HFFc6 (cell line): ENCODE measurements at regions not wholly inside any gene's neighbourhood (a gene's known extent, or its start where the extent isn't known, plus 50 kb on each side); places are given as distances from the start of the nearest gene placed in this dataset.

Experiments used
- DNase-seq: peaks from one replicate; pipeline ENCODE4 v3.0.0-alpha.2; 2018
- H3K27ac Mint-ChIP-seq: 2 replicates; pipeline ENCODE4 v1.8.0; 2020; ENCODE audit warnings: mild to moderate bottlenecking, mixed read lengths
- H3K27me3 Mint-ChIP-seq: 2 replicates; pipeline ENCODE4 v1.8.0; 2021; ENCODE audit warnings: mild to moderate bottlenecking, moderate library complexity, mixed read lengths; ENCODE audit not compliant: insufficient read depth
- H3K36me3 Mint-ChIP-seq: 2 replicates; pipeline ENCODE4 v1.8.0; 2021; ENCODE audit warnings: low read depth, mixed read lengths
- H3K4me1 Mint-ChIP-seq: 2 replicates; pipeline ENCODE4 v1.8.0; 2020; ENCODE audit warnings: low read depth, mixed read lengths
- H3K4me3 Mint-ChIP-seq: 2 replicates; pipeline ENCODE4 v1.8.0; 2020; ENCODE audit warnings: mild to moderate bottlenecking, moderate library complexity, mixed read lengths
- H3K9me3 Mint-ChIP-seq: 2 replicates; pipeline ENCODE4 v1.8.0; 2020; ENCODE audit warnings: mild to moderate bottlenecking, mixed read lengths
- TF ChIP-seq, protein P1 (sequence below): fragments of 200-600 bp; sonication (generic); IDR thresholded peaks from 2 replicates; pipeline ENCODE4 v1.5.0; 2021; ENCODE audit warnings: antibody characterized with exemption, mild to moderate bottlenecking

DNA sequence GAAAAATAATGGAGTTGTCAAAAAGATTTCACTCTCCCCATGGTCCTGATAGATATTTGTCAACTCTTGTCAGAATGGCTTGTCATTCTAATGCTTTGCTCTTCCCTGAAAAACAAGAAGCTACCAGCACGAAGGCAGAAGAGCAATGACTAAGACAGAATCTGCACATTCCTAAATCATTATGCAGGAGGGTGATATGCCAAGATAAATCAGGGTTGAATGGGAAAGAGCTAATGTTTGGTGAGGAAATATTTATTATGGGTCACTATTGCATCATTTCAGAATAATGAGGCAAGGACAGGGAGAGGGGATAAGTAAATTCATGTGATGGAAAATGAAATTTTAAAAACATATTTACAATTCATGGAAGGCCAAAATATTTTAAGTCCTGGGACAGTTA is 297.5 kb upstream of the XYLT1 start:
- TF ChIP-seq, protein P1, sequence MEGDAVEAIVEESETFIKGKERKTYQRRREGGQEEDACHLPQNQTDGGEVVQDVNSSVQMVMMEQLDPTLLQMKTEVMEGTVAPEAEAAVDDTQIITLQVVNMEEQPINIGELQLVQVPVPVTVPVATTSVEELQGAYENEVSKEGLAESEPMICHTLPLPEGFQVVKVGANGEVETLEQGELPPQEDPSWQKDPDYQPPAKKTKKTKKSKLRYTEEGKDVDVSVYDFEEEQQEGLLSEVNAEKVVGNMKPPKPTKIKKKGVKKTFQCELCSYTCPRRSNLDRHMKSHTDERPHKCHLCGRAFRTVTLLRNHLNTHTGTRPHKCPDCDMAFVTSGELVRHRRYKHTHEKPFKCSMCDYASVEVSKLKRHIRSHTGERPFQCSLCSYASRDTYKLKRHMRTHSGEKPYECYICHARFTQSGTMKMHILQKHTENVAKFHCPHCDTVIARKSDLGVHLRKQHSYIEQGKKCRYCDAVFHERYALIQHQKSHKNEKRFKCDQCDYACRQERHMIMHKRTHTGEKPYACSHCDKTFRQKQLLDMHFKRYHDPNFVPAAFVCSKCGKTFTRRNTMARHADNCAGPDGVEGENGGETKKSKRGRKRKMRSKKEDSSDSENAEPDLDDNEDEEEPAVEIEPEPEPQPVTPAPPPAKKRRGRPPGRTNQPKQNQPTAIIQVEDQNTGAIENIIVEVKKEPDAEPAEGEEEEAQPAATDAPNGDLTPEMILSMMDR = no peak
- Mint-ChIP-seq H3K4me1 (peaks cover 12% of the 10 kb centered on the region), H3K9me3 (no peaks in the 10 kb centered on the region), H3K27me3 (no peaks in the 10 kb centered on the region; the same call in 1 of the 2 replicates), H3K27ac (no peak overlapping the region), H3K4me3 (no peak overlapping the region), H3K36me3 (no peaks in the 10 kb centered on the region)
- DNase-seq = peak; percentile 69

DNA sequence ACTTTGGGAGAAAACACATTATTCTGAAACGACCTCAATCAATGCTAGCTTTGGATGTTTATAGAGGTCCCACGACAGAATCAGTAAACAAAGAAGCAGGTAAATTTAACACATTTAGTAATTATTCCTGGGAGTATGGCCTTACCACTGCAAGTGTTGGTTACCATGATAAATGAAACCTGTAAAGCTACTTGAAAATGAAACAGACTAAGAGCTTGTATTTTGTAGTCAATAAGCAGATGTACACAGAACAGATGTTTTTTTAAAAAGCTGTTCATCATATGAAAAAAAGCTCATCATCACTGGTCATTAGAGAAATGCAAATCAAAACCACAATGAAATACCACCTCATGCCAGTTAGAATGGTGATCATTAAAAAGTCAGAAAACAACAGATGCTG is 295.3 kb upstream of the XYLT1 start:
- Mint-ChIP-seq H3K4me3 (no peak overlapping the region), H3K27ac (no peak overlapping the region), H3K4me1 (peaks cover 12% of the 10 kb centered on the region), H3K27me3 (no peaks in the 10 kb centered on the region; the same call in 1 of the 2 replicates), H3K9me3 (no peaks in the 10 kb centered on the region), H3K36me3 (no peaks in the 10 kb centered on the region)
- no peak for DNase-seq
- TF ChIP-seq, protein P1 = no peak

DNA sequence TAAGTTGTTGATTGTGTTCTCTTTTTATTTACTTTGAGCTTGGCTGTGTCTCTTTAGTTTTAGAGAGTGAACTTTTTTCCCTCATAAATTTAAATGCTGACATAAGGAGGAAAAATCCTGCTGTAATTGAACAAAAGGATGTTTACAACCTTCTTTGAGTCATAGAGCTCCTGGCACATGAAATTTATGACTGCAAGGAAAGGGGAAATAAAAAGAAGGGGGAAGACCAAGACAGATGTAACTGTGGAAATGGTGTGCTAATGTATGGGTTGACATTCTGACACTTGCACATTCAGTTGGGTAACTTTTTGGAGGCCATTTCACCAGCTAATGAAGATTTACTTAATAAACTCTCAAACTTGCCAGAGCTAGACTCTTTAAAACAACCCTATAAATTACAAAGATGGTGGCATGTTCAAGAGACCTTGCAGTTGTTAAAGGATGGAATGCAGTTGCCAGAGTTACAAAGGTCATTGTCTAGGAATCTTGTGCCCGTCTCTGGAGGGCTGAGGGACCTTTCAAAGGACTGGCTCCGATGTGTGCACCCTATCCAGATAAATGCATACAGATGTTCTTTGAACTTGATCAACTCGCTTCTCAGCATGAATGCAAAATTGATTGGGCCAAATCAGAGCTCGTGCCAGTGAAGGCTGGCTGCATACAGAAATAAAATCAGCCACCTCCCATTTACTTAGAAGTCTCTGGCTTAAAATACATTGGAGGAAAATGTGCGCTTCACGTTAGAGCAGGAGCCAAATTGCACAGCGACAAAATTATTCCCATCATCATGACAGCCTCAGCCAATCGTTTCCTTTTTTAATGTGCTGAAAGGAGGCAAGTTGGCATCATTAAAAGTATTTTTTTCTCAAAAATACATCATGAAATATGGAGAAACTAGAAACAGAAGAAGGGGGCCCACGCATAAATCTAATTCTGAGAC is 289.0 kb upstream of the XYLT1 start:
- no peak overlapping the region for H3K4me3 Mint-ChIP-seq
- H3K27me3 Mint-ChIP-seq = peaks cover 6% of the 10 kb centered on the region
- H3K9me3 Mint-ChIP-seq = no peaks in the 10 kb centered on the region; the same call in 1 of the 2 replicates
- no peak for DNase-seq
- TF ChIP-seq, protein P1 = no peak
- H3K4me1 Mint-ChIP-seq = no peaks in the 10 kb centered on the region
- H3K27ac Mint-ChIP-seq = no peak overlapping the region
- H3K36me3 Mint-ChIP-seq = no peaks in the 10 kb centered on the region

DNA sequence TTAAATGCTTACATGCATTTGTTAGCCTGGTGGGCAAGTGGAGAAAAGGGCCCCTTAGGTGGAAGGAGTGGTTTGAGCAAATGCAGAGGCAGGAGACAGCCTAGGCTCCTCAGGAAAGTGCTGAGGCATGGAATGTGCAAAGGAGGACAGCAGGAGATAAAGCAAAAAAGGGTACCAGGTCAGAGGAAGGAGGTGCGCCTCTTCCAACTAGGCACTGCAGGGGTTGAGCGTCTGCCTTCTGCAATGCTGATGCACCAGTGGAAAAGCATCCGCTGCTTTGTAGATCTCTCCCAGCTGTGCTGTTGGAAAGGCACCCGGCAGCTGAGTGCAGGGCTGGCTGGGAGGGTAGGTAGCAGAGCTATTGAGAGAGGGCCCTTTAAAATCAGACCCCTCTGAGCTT is 287.0 kb upstream of the XYLT1 start:
- no peak overlapping the region for H3K27ac Mint-ChIP-seq
- no peaks in the 10 kb centered on the region; the same call in 1 of the 2 replicates for H3K9me3 Mint-ChIP-seq
- no peaks in the 10 kb centered on the region for H3K36me3 Mint-ChIP-seq
- no peaks in the 10 kb centered on the region for H3K4me1 Mint-ChIP-seq
- peaks cover 10% of the 10 kb centered on the region for H3K27me3 Mint-ChIP-seq
- DNase-seq = no peak
- TF ChIP-seq, protein P1 = no peak
- no peak overlapping the region for H3K4me3 Mint-ChIP-seq

DNA sequence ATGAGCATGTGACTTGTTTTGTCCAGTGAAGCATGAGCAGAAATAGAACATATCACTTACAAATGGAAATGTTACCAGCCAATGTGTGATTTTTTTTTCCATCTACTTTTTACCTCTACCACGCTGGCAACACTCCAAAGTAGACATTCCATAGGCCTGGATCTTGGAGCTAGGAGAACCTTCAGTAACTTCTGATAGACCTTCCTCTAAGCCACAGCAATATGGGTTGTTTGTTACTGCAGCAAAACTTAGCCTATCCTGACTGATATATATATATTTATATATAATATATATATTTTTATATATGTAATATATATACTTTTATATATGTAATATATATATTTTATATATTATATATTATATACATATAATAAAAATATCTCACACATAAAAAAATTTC is 284.4 kb upstream of the XYLT1 start:
- H3K27ac Mint-ChIP-seq = no peak overlapping the region
- no peaks in the 10 kb centered on the region for H3K4me1 Mint-ChIP-seq
- TF ChIP-seq, protein P1 = no peak
- H3K36me3 Mint-ChIP-seq = no peaks in the 10 kb centered on the region
- peaks cover 4% of the 10 kb centered on the region for H3K27me3 Mint-ChIP-seq
- H3K4me3 Mint-ChIP-seq = no peak overlapping the region
- no peak for DNase-seq
- H3K9me3 Mint-ChIP-seq = no peaks in the 10 kb centered on the region; the same call in 1 of the 2 replicates
